KMS-11 (cell line): ENCODE measurements at regions not wholly inside any gene's neighbourhood (a gene's known extent, or its start where the extent isn't known, plus 50 kb on each side); places are given as distances from the start of the nearest gene placed in this dataset.
"Not testable (repeated sequence)": the region's sequence is repeated elsewhere in the genome, so short reads cannot be mapped to it uniquely, and the experiment has no call there.

Source experiments
- H2AFZ ChIP-seq: fragments of 200-600 bp; sonication (generic); 2 replicates; pipeline ENCODE4 v1.6.1; 2016; ENCODE audit warnings: antibody characterized with exemption, mixed run types, low read depth
- H3K27ac ChIP-seq: fragments of 200-600 bp; sonication (generic); 2 replicates; pipeline ENCODE4 v1.6.1; 2016; ENCODE audit warnings: mild to moderate bottlenecking, mixed run types
- H3K27me3 ChIP-seq: fragments of 200-600 bp; sonication (generic); 2 replicates; pipeline ENCODE4 v1.6.1; 2017; ENCODE audit warnings: mild to moderate bottlenecking, low read depth, mixed run types, moderate library complexity; ENCODE audit not compliant: insufficient read depth
- H3K36me3 ChIP-seq: fragments of 200-600 bp; sonication (generic); 2 replicates; pipeline ENCODE4 v1.6.1; 2017; ENCODE audit warnings: mild to moderate bottlenecking, mixed run types; ENCODE audit not compliant: insufficient read depth
- H3K4me1 ChIP-seq: fragments of 200-600 bp; sonication (generic); 2 replicates; pipeline ENCODE4 v1.6.1; 2016; ENCODE audit warnings: mild to moderate bottlenecking, low read depth, mixed run types; ENCODE audit not compliant: poor library complexity, severe bottlenecking
- H3K4me2 ChIP-seq: fragments of 200-600 bp; sonication (generic); 2 replicates; pipeline ENCODE4 v1.7.0; 2016; ENCODE audit warnings: mild to moderate bottlenecking, mixed run types
- H3K4me3 ChIP-seq: fragments of 200-600 bp; sonication (generic); IDR thresholded peaks from 2 replicates; pipeline ENCODE4 v1.6.1; 2017; ENCODE audit warnings: low read depth, low read length, mixed read lengths; ENCODE audit not compliant: insufficient read depth
- H3K79me2 ChIP-seq: fragments of 200-600 bp; sonication (generic); 2 replicates; pipeline ENCODE4 v1.6.1; 2016; ENCODE audit warnings: low read depth, mixed run types; ENCODE audit not compliant: insufficient read depth
- H3K9ac ChIP-seq: fragments of 200-600 bp; sonication (generic); 2 replicates; pipeline ENCODE4 v1.6.1; 2016; ENCODE audit warnings: mild to moderate bottlenecking, mixed run types
- H4K20me1 ChIP-seq: fragments of 200-600 bp; sonication (generic); 2 replicates; pipeline ENCODE4 v1.6.1; 2016; ENCODE audit warnings: mild to moderate bottlenecking, mixed run types; ENCODE audit not compliant: insufficient read depth
- TF ChIP-seq, protein P1 (sequence below): fragments of 200-600 bp; sonication (generic); conservative IDR thresholded peaks from 2 replicates; pipeline ENCODE4 v1.6.1; 2017; ENCODE audit warnings: low read depth, mild to moderate bottlenecking, antibody characterized with exemption, low read length, moderate library complexity, mixed read lengths

DNA sequence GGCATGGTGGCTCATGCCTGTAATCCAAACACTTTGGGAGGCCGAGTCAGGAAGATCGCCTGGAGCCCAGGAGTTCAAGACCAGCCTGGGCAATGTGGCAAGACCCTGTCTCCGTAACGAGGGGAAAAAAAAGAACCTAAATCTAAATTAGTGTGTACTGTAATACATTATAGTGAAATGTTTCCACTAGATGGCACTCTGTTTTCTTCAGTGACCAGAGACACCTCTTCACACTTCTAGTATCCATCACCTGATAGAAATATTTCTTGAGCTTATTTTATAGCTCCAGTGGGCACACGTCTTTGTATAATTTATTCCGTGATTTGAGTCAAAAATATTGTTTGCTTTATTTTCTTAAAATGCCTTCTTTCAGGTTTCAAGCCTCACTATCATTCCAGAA, 600.9 kb upstream of the DIPK2B start:
- H3K27ac ChIP-seq: no peak overlapping the region

DNA sequence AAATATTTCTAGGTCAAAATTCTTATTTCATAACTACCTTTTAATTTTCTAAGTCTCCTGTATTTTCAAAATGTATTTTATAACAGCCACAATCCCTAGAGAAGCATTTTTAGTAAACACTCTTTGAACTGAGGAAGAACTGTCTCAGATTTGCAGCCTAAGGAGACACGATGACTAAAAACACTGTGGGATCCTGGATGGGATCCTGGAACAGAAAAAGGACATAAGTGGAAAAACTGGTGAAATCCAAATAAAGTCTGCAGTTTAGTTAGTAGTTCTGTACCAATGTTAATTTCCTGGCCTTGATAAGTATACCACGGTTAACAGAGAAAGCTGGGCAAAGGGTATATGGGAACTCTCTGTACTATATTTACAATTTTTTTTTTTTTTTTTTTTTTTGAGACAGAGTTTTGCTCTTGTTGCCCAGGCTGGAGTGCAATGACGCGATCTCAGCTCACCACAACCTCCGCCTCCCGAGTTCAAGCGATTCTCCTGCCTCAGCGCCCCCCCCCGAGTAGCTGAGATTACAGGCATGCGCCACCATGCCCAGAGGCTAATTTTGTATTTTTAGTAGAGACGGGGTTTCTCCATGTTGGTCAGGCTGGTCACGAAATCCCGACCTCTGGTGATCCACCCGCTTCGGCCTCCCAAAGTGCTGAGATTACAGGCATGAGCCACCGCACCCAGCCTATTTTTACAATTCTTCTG, 600.2 kb upstream of the DIPK2B start:
- Histone ChIP-seq H3K79me2 (peaks cover 51% of the 10 kb centered on the region; the same call in 1 of the 2 replicates), H3K4me1 (peaks cover 48% of the 10 kb centered on the region)
- not testable (repeated sequence) for H3K4me2 ChIP-seq, H3K27ac ChIP-seq, H2AFZ ChIP-seq, H3K27me3 ChIP-seq, H3K4me3 ChIP-seq, H3K9ac ChIP-seq, H4K20me1 ChIP-seq, H3K36me3 ChIP-seq

More for the DNA sequence above, 600.9 kb upstream of the DIPK2B start:
- no peaks in the 10 kb centered on the region for H3K27me3 ChIP-seq
- H3K79me2 ChIP-seq: peaks cover 44% of the 10 kb centered on the region; the same call in 1 of the 2 replicates
- H3K4me2 ChIP-seq: no peak overlapping the region
- no peak overlapping the region for H2AFZ ChIP-seq
- no peak overlapping the region for H3K4me3 ChIP-seq
- TF ChIP-seq, protein P1, sequence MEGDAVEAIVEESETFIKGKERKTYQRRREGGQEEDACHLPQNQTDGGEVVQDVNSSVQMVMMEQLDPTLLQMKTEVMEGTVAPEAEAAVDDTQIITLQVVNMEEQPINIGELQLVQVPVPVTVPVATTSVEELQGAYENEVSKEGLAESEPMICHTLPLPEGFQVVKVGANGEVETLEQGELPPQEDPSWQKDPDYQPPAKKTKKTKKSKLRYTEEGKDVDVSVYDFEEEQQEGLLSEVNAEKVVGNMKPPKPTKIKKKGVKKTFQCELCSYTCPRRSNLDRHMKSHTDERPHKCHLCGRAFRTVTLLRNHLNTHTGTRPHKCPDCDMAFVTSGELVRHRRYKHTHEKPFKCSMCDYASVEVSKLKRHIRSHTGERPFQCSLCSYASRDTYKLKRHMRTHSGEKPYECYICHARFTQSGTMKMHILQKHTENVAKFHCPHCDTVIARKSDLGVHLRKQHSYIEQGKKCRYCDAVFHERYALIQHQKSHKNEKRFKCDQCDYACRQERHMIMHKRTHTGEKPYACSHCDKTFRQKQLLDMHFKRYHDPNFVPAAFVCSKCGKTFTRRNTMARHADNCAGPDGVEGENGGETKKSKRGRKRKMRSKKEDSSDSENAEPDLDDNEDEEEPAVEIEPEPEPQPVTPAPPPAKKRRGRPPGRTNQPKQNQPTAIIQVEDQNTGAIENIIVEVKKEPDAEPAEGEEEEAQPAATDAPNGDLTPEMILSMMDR: peak; percentile 35; the same call in 1 of the 2 replicates
- peaks cover 47% of the 10 kb centered on the region for H3K4me1 ChIP-seq
- no peak overlapping the region for H3K9ac ChIP-seq
- no peaks in the 10 kb centered on the region for H3K36me3 ChIP-seq
- no peaks in the 10 kb centered on the region for H4K20me1 ChIP-seq

DNA sequence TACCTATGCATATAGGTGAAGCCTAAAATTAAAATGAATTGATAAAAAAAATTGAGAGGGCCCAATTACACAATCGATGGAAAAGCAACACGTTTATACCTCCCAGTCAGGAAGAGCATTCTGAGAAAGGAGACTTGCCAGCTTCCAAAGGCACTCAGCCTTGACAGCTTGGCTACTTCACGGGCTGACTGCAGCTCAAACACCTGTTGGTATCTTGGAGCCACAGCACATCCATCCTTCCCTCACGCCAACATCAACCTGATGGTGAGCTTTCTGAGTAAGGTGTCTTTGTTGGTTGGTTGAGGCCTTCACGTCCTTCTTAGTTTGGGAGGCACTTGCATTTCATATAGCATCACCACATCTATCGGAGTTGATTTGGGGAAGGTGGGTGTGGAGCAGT, 598.9 kb upstream of the DIPK2B start:
- H3K27ac ChIP-seq: no peak overlapping the region
- no peaks in the 10 kb centered on the region for H3K27me3 ChIP-seq
- H3K9ac ChIP-seq: no peak overlapping the region
- no peak overlapping the region for H2AFZ ChIP-seq
- TF ChIP-seq, protein P1: no peak
- H3K36me3 ChIP-seq: no peaks in the 10 kb centered on the region
- no peak overlapping the region for H3K4me3 ChIP-seq
- H3K4me2 ChIP-seq: no peak overlapping the region
- H4K20me1 ChIP-seq: no peaks in the 10 kb centered on the region
- H3K4me1 ChIP-seq: peaks cover 61% of the 10 kb centered on the region
- peaks cover 52% of the 10 kb centered on the region; the same call in 1 of the 2 replicates for H3K79me2 ChIP-seq

DNA sequence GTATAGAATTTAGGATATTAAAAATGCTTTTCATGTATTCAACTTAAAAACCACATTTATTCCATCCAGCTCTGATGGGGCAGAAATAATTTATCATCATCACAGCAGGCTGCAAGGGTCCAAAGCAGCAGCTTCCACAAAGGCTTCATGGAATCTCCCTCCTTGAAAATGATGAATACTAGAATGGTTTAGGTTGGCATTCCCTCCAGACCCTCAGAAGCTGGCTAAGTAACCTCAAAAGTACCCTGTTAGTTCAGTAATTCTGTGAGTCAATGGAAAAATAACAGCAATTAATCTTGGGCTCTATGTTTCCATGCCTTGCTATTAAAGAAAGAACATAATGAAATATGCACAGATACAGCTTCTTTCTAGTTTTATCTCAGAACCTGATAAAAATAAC, 594.9 kb upstream of the DIPK2B start:
- H3K4me2 ChIP-seq: peak overlapping the region; percentile 73
- H3K79me2 ChIP-seq: peaks cover 56% of the 10 kb centered on the region
- H3K4me3 ChIP-seq: no peak overlapping the region
- peaks cover 65% of the 10 kb centered on the region for H3K4me1 ChIP-seq
- H3K9ac ChIP-seq: no peak overlapping the region; the same call in 1 of the 2 replicates
- H2AFZ ChIP-seq: no peak overlapping the region
- no peaks in the 10 kb centered on the region for H4K20me1 ChIP-seq
- no peaks in the 10 kb centered on the region for H3K27me3 ChIP-seq
- peak overlapping the region; percentile 69 for H3K27ac ChIP-seq
- no peaks in the 10 kb centered on the region for H3K36me3 ChIP-seq
- TF ChIP-seq, protein P1: no peak

DNA sequence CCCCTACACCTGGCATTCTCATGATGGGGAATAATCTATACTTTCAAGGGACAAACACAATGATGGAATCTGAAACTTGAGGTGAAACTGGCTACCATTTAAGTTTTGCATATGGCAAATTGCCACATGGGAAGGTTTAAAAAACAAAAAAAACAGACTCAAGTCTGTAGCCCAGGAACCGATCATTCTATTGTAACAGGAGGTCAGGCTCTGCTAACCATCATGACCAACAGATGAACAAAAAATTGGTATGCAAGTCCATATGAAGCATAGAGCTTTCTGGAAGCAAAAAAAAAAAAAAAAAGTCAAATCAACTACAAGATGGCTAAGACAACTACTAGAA, 594.3 kb upstream of the DIPK2B start:
- H4K20me1 ChIP-seq: no peaks in the 10 kb centered on the region
- peaks cover 65% of the 10 kb centered on the region for H3K4me1 ChIP-seq
- no peak overlapping the region for H3K4me3 ChIP-seq
- H2AFZ ChIP-seq: no peak overlapping the region
- no peaks in the 10 kb centered on the region for H3K36me3 ChIP-seq
- H3K27me3 ChIP-seq: no peaks in the 10 kb centered on the region
- H3K27ac ChIP-seq: peak overlapping the region; percentile 69
- H3K9ac ChIP-seq: peak overlapping the region; percentile 12; the same call in 1 of the 2 replicates
- H3K4me2 ChIP-seq: peak overlapping the region; percentile 73
- TF ChIP-seq, protein P1: no peak
- peaks cover 62% of the 10 kb centered on the region for H3K79me2 ChIP-seq
